ENCODE measurements at regions not wholly inside any gene's neighbourhood (a gene's known extent, or its start where the extent isn't known, plus 50 kb on each side); places are given as distances from the start of the nearest gene placed in this dataset.

- TF ChIP-seq CTCF (IDR thresholded peaks at IDR 0.05; ENCODE audit: low read depth, low read length, poor library complexity, severe bottlenecking) (no peak), EZH2phosphoT487 (IDR thresholded peaks at IDR 0.05; ENCODE audit: borderline replicate concordance, low read length) (no peak)
Measured at GRCh38 chr22:49090061-49090852, 737.4 kb downstream of the BRD1 start.
